ENCODE measurements at regions not wholly inside any gene's neighbourhood (a gene's known extent, or its start where the extent isn't known, plus 50 kb on each side); places are given as distances from the start of the nearest gene placed in this dataset.

GRCh38 chr2:194946826-194947225 is 710.2 kb upstream of the SLC39A10 start:
- no peak for TF ChIP-seq CTCF (IDR thresholded peaks at IDR 0.05; ENCODE audit: insufficient read depth, low read length, missing control alignments)
- ChIA-PET CTCF (no interaction called here), POLR2A (no interaction called here)
- H3K4me3 ChIP-seq (ENCODE audit: low read depth, low read length) = no peak overlapping the region
- no peak for DNase-seq (ENCODE audit: low read depth, low spot score)

GRCh38 chr2:194938066-194938465 is 719.0 kb upstream of the SLC39A10 start:
- ChIA-PET CTCF (no interaction called here), POLR2A (no interaction called here)
- H3K4me3 ChIP-seq (ENCODE audit: low read depth, low read length) = no peak overlapping the region
- no peak for DNase-seq (ENCODE audit: low read depth, low spot score)
- no peak for TF ChIP-seq CTCF (IDR thresholded peaks at IDR 0.05; ENCODE audit: insufficient read depth, low read length, missing control alignments)

- ChIA-PET CTCF (no interaction called here), POLR2A (no interaction called here)
- DNase-seq (ENCODE audit: low read depth, low spot score) = no peak
- TF ChIP-seq CTCF (IDR thresholded peaks at IDR 0.05; ENCODE audit: insufficient read depth, low read length, missing control alignments) = no peak
- no peak overlapping the region for H3K4me3 ChIP-seq (ENCODE audit: low read depth, low read length)
These were observed 729.5 kb upstream of the SLC39A10 start for GRCh38 chr2:194927489-194927888.

- POLR2A ChIA-PET = no interaction called here
These were observed 730.2 kb upstream of the SLC39A10 start for GRCh38 chr2:194926873-194927272.

GRCh38 chr2:194925742-194926141 is 731.3 kb upstream of the SLC39A10 start:
- ChIA-PET CTCF (interaction anchor here (1.1 kb wide), 1 partner anchor 11 kb away, joined by 3 read pairs; no protein-coding TSS in a partner anchor), POLR2A (no interaction called here)
- no peak overlapping the region for H3K4me3 ChIP-seq (ENCODE audit: low read depth, low read length)
- no peak for DNase-seq (ENCODE audit: low read depth, low spot score)
- TF ChIP-seq CTCF (IDR thresholded peaks at IDR 0.05; ENCODE audit: insufficient read depth, low read length, missing control alignments) = no peak

More at GRCh38 chr2:194926873-194927272, 730.2 kb upstream of the SLC39A10 start:
- no peak overlapping the region for H3K4me3 ChIP-seq (ENCODE audit: low read depth, low read length)
- TF ChIP-seq CTCF (IDR thresholded peaks at IDR 0.05; ENCODE audit: insufficient read depth, low read length, missing control alignments) = no peak
- CTCF ChIA-PET = no interaction called here
- DNase-seq (ENCODE audit: low read depth, low spot score) = no peak

GRCh38 chr2:194917519-194917918 is 739.5 kb upstream of the SLC39A10 start:
- DNase-seq (ENCODE audit: low read depth, low spot score) = no peak
- no peak for TF ChIP-seq CTCF (IDR thresholded peaks at IDR 0.05; ENCODE audit: insufficient read depth, low read length, missing control alignments)
- ChIA-PET CTCF (no interaction called here), POLR2A (no interaction called here)
- no peak overlapping the region for H3K4me3 ChIP-seq (ENCODE audit: low read depth, low read length)

Data from AG04449 (cell line).